K562 (cell line): ENCODE measurements at regions not wholly inside any gene's neighbourhood (a gene's known extent, or its start where the extent isn't known, plus 50 kb on each side); places are given as distances from the start of the nearest gene placed in this dataset.

Source experiments
- ATAC-seq: fragments of 200-7000 bp; cut with Tn5 transposase; 3 replicates; pipeline ENCODE4 v1.9.1; 2020; ENCODE audit warnings: moderate library complexity
- BruUV-seq: library from RNA; stranded (reverse); fragments of 400-500 nt; replicated peaks from 2 replicates; lab custom pipeline; 2021; lab: Mats Ljungman, UMichigan
- CTCF ChIA-PET: fragments of 300-600 bp; formaldehyde crosslinking; extraction: SDS; loops from one replicate; lab custom pipeline; 2021; ENCODE audit warnings: low intra/inter-chr PET ratio; lab: Yijun Ruan, JAX
- POLR2A ChIA-PET: fragments of 300-600, 350-650 bp; sonication (Branson Sonifier 250); formaldehyde crosslinking; extraction: SDS; loops from one replicate; lab custom pipeline; 2021; ENCODE audit warnings: antibody characterized with exemption, inconsistent platforms; lab: Yijun Ruan, JAX
- DNase-seq, 4 experiments: peaks; one replicate each; pipeline versions ENCODE4 v3.0.0 to v3.0.0-alpha.2; 2011 to 2018; ENCODE audit warnings: low spot score in 3 of 4, mixed read lengths in 3 of 4; ENCODE audit errors: extremely low read depth in 1 of 4
- FAIRE-seq: peaks from 2 replicates; lab custom pipeline; 2011; peaks lifted over from hg19 to GRCh38; lab: Jason Lieb, UNC
- H2AFZ ChIP-seq: 2 replicates; pipeline ENCODE4 v1.6.0; 2011; ENCODE audit warnings: low read depth, low read length, control low read depth, inconsistent platforms
- H3K27ac ChIP-seq: fragments of 200-600 bp; 3 replicates; pipeline ENCODE4 v1.8.0; 2011; ENCODE audit warnings: low read depth, mild to moderate bottlenecking, control low read depth, inconsistent platforms, low read length, moderate library complexity, mixed read lengths; ENCODE audit errors: extremely low read depth
- H3K27me3 ChIP-seq, 2 experiments: fragments of 300-600 bp in 1 of 2; 2 replicates in 1 of 2; 3 replicates in 1 of 2; pipeline versions ENCODE4 v1.6.0 to v1.8.0; 2011; ENCODE audit warnings: inconsistent platforms in 2 of 2, low read length in 2 of 2, mild to moderate bottlenecking in 1 of 2, mixed read lengths in 1 of 2, moderate library complexity in 1 of 2; ENCODE audit not compliant: control insufficient read depth in 2 of 2, insufficient read depth in 2 of 2
- H3K36me3 ChIP-seq: fragments of 300-600 bp; 3 replicates; pipeline ENCODE4 v1.8.0; 2011; ENCODE audit warnings: mild to moderate bottlenecking, low read length, inconsistent platforms; ENCODE audit not compliant: control insufficient read depth, insufficient read depth
- H3K4me1 ChIP-seq, 2 experiments: fragments of 200-600 bp in 1 of 2; replicated peaks in 1 of 2; 2 replicates in 1 of 2; 3 replicates in 1 of 2; pipeline versions ENCODE4 v1.5.1 to v1.8.0; 2011; ENCODE audit warnings: inconsistent platforms in 2 of 2, low read length in 2 of 2, mild to moderate bottlenecking in 1 of 2, mixed read lengths in 1 of 2, moderate library complexity in 1 of 2; ENCODE audit not compliant: control insufficient read depth in 2 of 2, insufficient read depth in 2 of 2
- H3K4me2 ChIP-seq: 2 replicates; pipeline ENCODE4 v1.6.1; 2011; ENCODE audit warnings: low read length, control low read depth, inconsistent platforms, mixed read lengths; ENCODE audit not compliant: insufficient read depth
- H3K4me3 ChIP-seq: fragments of 200-600 bp; sonication (generic), shearing (Covaris generic); 2 replicates; pipeline ENCODE4 v1.5.1; 2016; ENCODE audit warnings: control low read depth, inconsistent platforms
- H3K79me2 ChIP-seq: fragments of 200-600 bp; 3 replicates; pipeline ENCODE4 v1.8.0; 2011; ENCODE audit warnings: low read length, inconsistent platforms; ENCODE audit not compliant: control insufficient read depth, insufficient read depth
- H3K9ac ChIP-seq, 2 experiments: 2 replicates each; pipeline versions ENCODE4 v1.6.0 to v1.6.1; 2011; ENCODE audit warnings: low read depth in 2 of 2, low read length in 2 of 2, control low read depth in 1 of 2, inconsistent platforms in 1 of 2, mild to moderate bottlenecking in 1 of 2, mixed read lengths in 1 of 2; ENCODE audit not compliant: insufficient read depth in 1 of 2
- H3K9me1 ChIP-seq: one replicate; pipeline ENCODE4 v1.6.0; 2011; ENCODE audit warnings: inconsistent platforms, mild to moderate bottlenecking, low read length, moderate library complexity; ENCODE audit not compliant: control insufficient read depth, insufficient read depth
- H3K9me3 ChIP-seq: replicated peaks from 2 replicates; pipeline ENCODE4 v1.5.1; 2011; ENCODE audit warnings: low read depth, low read length, inconsistent platforms; ENCODE audit not compliant: control insufficient read depth, insufficient read depth
- H4K20me1 ChIP-seq: replicated peaks from 2 replicates; pipeline ENCODE4 v1.6.1; 2011; ENCODE audit warnings: low read length, inconsistent platforms, mixed read lengths; ENCODE audit not compliant: control insufficient read depth, insufficient read depth
- GTF2F1 ChIP-seq: IDR thresholded peaks from 2 replicates; pipeline ENCODE4 v1.6.1; 2011; ENCODE audit warnings: low read depth, low read length, improper control_type of control experiment
- KDM4B ChIP-seq, 2 experiments: fragments of 450-650 bp in 1 of 2; sonication (generic) in 1 of 2; IDR thresholded peaks; 2 replicates each; pipeline ENCODE4 v1.6.1; 2016 to 2017; ENCODE audit warnings: borderline replicate concordance in 2 of 2, antibody characterized with exemption in 1 of 2, low read depth in 1 of 2, mild to moderate bottlenecking in 1 of 2
- MTA1 ChIP-seq: fragments of 450-650 bp; IDR thresholded peaks from 2 replicates; pipeline ENCODE4 v1.6.1; 2017; ENCODE audit warnings: borderline replicate concordance
- POLR2A ChIP-seq: fragments of 450-650 bp; conservative IDR thresholded peaks from 2 replicates; pipeline ENCODE4 v1.6.1; 2016
- USF2 ChIP-seq: sonication (generic); formaldehyde crosslinking; IDR thresholded peaks from 2 replicates; pipeline ENCODE4 v1.5.0; 2020; ENCODE audit warnings: missing genetic modification reagents
- WGBS: fragments of 100-300 bp; shearing (Covaris generic); methylation state at CpG from one replicate; pipeline ENCODE4 v1.1.6; 2016; ENCODE audit warnings: low coverage, mixed read lengths; ENCODE audit not compliant: insufficient coverage; ENCODE audit errors: missing lambda C conversion rate; 5-methylcytosine and 5-hydroxymethylcytosine counted together
- in situ Hi-C: fragments of 300-500 bp; cut with MboI; formaldehyde crosslinking; loops from 4 replicates; pipeline ENCODE4 v1.15.0; 2018; ENCODE audit warnings: inconsistent platforms, mixed read lengths
- intact Hi-C: fragments of 100-400 bp; cut with micrococcal nuclease; formaldehyde crosslinking; loops from 2 replicates; pipeline ENCODE4 v1.14.2; 2022
- TF ChIP-seq, protein P1 (sequence below): fragments of 250-450 bp; sonication (Bioruptor Pico); IDR thresholded peaks from 2 replicates; pipeline ENCODE4 v1.4.0; 2020
- TF ChIP-seq, protein P2 (sequence below): fragments of 250-450 bp; sonication (Bioruptor Pico); IDR thresholded peaks from 2 replicates; pipeline ENCODE4 v1.8.0; 2021; ENCODE audit warnings: borderline replicate concordance, mild to moderate bottlenecking, moderate library complexity; ENCODE audit not compliant: poor library complexity, severe bottlenecking
- TF ChIP-seq, protein P3 (sequence below), 2 experiments: fragments of 450-650 bp in 1 of 2; sonication (generic) in 1 of 2; formaldehyde crosslinking in 1 of 2; IDR thresholded peaks in 1 of 2; conservative IDR thresholded peaks in 1 of 2; 2 replicates each; pipeline versions ENCODE4 v1.6.1 to v1.8.1; 2016 to 2023; ENCODE audit warnings: mild to moderate bottlenecking in 2 of 2, moderate library complexity in 2 of 2, inconsistent platforms in 1 of 2, missing genetic modification reagents in 1 of 2

DNA sequence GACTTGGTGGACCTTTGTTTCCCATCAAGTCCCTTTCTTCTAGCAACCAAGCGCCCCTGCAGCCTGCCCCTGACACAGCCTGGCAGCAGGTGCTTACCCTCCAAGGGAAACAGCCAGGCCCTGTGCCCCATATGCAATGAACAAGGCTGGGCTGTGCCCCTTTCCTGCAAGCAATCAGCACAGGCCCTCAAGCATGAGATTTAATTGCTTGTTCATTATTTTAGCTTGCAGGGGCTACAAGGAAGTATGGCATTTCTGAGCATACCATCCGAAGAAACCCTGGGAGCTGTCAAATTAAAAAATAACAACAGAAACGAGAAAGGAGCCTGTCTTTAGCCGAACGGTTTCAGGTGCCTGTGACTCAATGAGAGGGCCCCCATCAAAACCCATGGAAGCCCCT is 522.9 kb upstream of the ARID1B start:
- CTCF ChIA-PET: no interaction called here
- no peak overlapping the region for H3K4me2 ChIP-seq
- H3K79me2 ChIP-seq: no peaks in the 10 kb centered on the region
- H3K27me3 ChIP-seq: no peaks in the 10 kb centered on the region
- intact Hi-C loops (no loop called here), in situ Hi-C loops (no loop called here)
- WGBS: 0% methylated on average over 5 of the region's 5 CpGs
- no peaks in the 10 kb centered on the region for H3K36me3 ChIP-seq
- no peaks in the 10 kb centered on the region for H4K20me1 ChIP-seq
- no peaks in the 10 kb centered on the region for H3K4me1 ChIP-seq
- H3K9ac ChIP-seq: no peak overlapping the region
- H3K4me3 ChIP-seq: no peak overlapping the region
- H3K27ac ChIP-seq: no peak overlapping the region
- H2AFZ ChIP-seq: no peak overlapping the region
- FAIRE-seq: no peak
- H3K9me3 ChIP-seq: no peaks in the 10 kb centered on the region; the same call in 1 of the 2 replicates
- TF ChIP-seq MTA1: no peak
- TF ChIP-seq POLR2A: no peak
- TF ChIP-seq, protein P1, sequence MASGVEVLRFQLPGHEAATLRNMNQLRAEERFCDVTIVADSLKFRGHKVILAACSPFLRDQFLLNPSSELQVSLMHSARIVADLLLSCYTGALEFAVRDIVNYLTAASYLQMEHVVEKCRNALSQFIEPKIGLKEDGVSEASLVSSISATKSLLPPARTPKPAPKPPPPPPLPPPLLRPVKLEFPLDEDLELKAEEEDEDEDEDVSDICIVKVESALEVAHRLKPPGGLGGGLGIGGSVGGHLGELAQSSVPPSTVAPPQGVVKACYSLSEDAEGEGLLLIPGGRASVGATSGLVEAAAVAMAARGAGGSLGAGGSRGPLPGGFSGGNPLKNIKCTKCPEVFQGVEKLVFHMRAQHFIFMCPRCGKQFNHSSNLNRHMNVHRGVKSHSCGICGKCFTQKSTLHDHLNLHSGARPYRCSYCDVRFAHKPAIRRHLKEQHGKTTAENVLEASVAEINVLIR (CRISPR knock-in tag): no peak
- no peak for TF ChIP-seq USF2 (CRISPR knock-in tag)
- TF ChIP-seq, protein P2, sequence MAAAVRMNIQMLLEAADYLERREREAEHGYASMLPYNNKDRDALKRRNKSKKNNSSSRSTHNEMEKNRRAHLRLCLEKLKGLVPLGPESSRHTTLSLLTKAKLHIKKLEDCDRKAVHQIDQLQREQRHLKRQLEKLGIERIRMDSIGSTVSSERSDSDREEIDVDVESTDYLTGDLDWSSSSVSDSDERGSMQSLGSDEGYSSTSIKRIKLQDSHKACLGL (CRISPR knock-in tag): no peak
- TF ChIP-seq KDM4B (IDR thresholded peaks at IDR 0.05; ENCODE audit: borderline replicate concordance in 2 of 2, low read depth in 1 of 2): no peak
- no peak for TF ChIP-seq GTF2F1
- TF ChIP-seq, protein P3, sequence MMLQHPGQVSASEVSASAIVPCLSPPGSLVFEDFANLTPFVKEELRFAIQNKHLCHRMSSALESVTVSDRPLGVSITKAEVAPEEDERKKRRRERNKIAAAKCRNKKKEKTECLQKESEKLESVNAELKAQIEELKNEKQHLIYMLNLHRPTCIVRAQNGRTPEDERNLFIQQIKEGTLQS (IDR thresholded peaks at IDR 0.05): no peak
- TF ChIP-seq, protein P3 (CRISPR knock-in tag; conservative IDR thresholded peaks at IDR 0.05): no peak
- TF ChIP-seq, all 486 proteins: peak for 0
- no peak for DNase-seq
- ATAC-seq: no peak
- POLR2A ChIA-PET: no interaction called here
- no peaks in the 10 kb centered on the region for H3K9me1 ChIP-seq
- BruUV-seq: no TSS peak
